Stomach (tissue), 4 donors: ENCODE measurements at regions not wholly inside any gene's neighbourhood (a gene's known extent, or its start where the extent isn't known, plus 50 kb on each side); places are given as distances from the start of the nearest gene placed in this dataset.

Source experiments
- CTCF ChIP-seq, 7 experiments: fragments of 450-650 bp in 4 of 7; fragments of 200-600 bp in 3 of 7; sonication (generic) in 3 of 7; IDR thresholded peaks; one replicate each; pipeline ENCODE4 v1.5.1; 2016 to 2019; ENCODE audit warnings: antibody characterized with exemption in 7 of 7, control low read depth in 2 of 7, mild to moderate bottlenecking in 1 of 7
- EP300 ChIP-seq: sonication (generic); formaldehyde crosslinking; IDR thresholded peaks from one replicate; pipeline ENCODE4 v1.6.1; 2017; ENCODE audit warnings: antibody characterized with exemption
- POLR2A ChIP-seq, 4 donors: fragments of 450-650 bp; IDR thresholded peaks; one replicate each; pipeline ENCODE4 v1.6.1; 2016; ENCODE audit warnings: antibody characterized with exemption in 4 of 4, control low read depth in 2 of 4, mild to moderate bottlenecking in 1 of 4, moderate library complexity in 1 of 4

GRCh38 chr16:35561346-35561745 is 2101.9 kb downstream of the TP53TG3F start:
- TF ChIP-seq CTCF (IDR thresholded peaks at IDR 0.05): no peak
- no peak for TF ChIP-seq POLR2A (IDR thresholded peaks at IDR 0.05)
- no peak for TF ChIP-seq EP300
